MM.1S (cell line): ENCODE measurements at regions not wholly inside any gene's neighbourhood (a gene's known extent, or its start where the extent isn't known, plus 50 kb on each side); places are given as distances from the start of the nearest gene placed in this dataset.
"Not testable (repeated sequence)": the region's sequence is repeated elsewhere in the genome, so short reads cannot be mapped to it uniquely, and the experiment has no call there.

Experiments
- DNase-seq: peaks from one replicate; pipeline ENCODE4 v3.0.0-alpha.2; 2015
- H2AFZ ChIP-seq: fragments of 300-600 bp; sonication (generic); 2 replicates; pipeline ENCODE4 v1.6.0; 2016; ENCODE audit warnings: antibody characterized with exemption, low read length
- H3F3A ChIP-seq: fragments of 300-600 bp; sonication (generic); 2 replicates; pipeline ENCODE4 v1.6.1; 2016; ENCODE audit warnings: mild to moderate bottlenecking, antibody characterized with exemption, low read length, moderate library complexity, mixed read lengths; ENCODE audit not compliant: insufficient read depth
- H3K27ac ChIP-seq: fragments of 300-600 bp; sonication (generic); 2 replicates; pipeline ENCODE4 v1.5.1; 2016; ENCODE audit warnings: mild to moderate bottlenecking, low read length
- H3K27me3 ChIP-seq: fragments of 300-600 bp; sonication (generic); replicated peaks from 2 replicates; pipeline ENCODE4 v1.6.0; 2016; ENCODE audit warnings: low read length; ENCODE audit not compliant: insufficient read depth
- H3K36me3 ChIP-seq: fragments of 300-600 bp; sonication (generic); replicated peaks from 2 replicates; pipeline ENCODE4 v1.6.1; 2016; ENCODE audit warnings: mild to moderate bottlenecking, low read length, mixed read lengths; ENCODE audit not compliant: insufficient read depth
- H3K4me1 ChIP-seq: fragments of 300-600 bp; sonication (generic); 2 replicates; pipeline ENCODE4 v1.6.1; 2016; ENCODE audit warnings: low read length, mixed read lengths
- H3K4me2 ChIP-seq: fragments of 300-600 bp; sonication (generic); 2 replicates; pipeline ENCODE4 v1.6.0; 2016; ENCODE audit warnings: low read depth, low read length
- H3K4me3 ChIP-seq: fragments of 300-600 bp; sonication (generic); 2 replicates; pipeline ENCODE4 v1.5.1; 2016; ENCODE audit warnings: low read length, mixed read lengths
- H3K79me2 ChIP-seq: fragments of 300-600 bp; sonication (generic); 2 replicates; pipeline ENCODE4 v1.6.1; 2016; ENCODE audit warnings: mixed run types, low read length, mixed read lengths
- H3K9ac ChIP-seq: fragments of 300-600 bp; sonication (generic); 2 replicates; pipeline ENCODE4 v1.6.1; 2016; ENCODE audit warnings: low read length, mixed read lengths
- H3K9me2 ChIP-seq: fragments of 300-600 bp; sonication (generic); replicated peaks from 2 replicates; pipeline ENCODE4 v1.6.1; 2016; ENCODE audit warnings: mild to moderate bottlenecking, low read length, mixed read lengths; ENCODE audit not compliant: insufficient read depth
- H3K9me3 ChIP-seq: fragments of 300-600 bp; sonication (generic); replicated peaks from 2 replicates; pipeline ENCODE4 v1.6.1; 2016; ENCODE audit warnings: mild to moderate bottlenecking, low read length, mixed read lengths; ENCODE audit not compliant: insufficient read depth
- H4K20me1 ChIP-seq: fragments of 300-600 bp; sonication (generic); 2 replicates; pipeline ENCODE4 v1.6.1; 2016; ENCODE audit warnings: mild to moderate bottlenecking, low read length, moderate library complexity, mixed read lengths; ENCODE audit not compliant: insufficient read depth
- EZH2 ChIP-seq: fragments of 300-600 bp; sonication (generic); optimal IDR thresholded peaks from 2 replicates; pipeline ENCODE3; 2017; ENCODE audit warnings: low read depth, mild to moderate bottlenecking, antibody characterized with exemption, low read length, mixed read lengths
- EZH2phosphoT487 ChIP-seq: fragments of 300-600 bp; sonication (generic); IDR thresholded peaks from 2 replicates; pipeline ENCODE4 v1.6.1; 2018; ENCODE audit warnings: antibody characterized with exemption, low read length
- TF ChIP-seq, protein P1 (sequence below): fragments of 300-600 bp; sonication (generic); IDR thresholded peaks from 2 replicates; pipeline ENCODE4 v1.5.1; 2016; ENCODE audit warnings: antibody characterized with exemption, low read length, mixed read lengths

DNA sequence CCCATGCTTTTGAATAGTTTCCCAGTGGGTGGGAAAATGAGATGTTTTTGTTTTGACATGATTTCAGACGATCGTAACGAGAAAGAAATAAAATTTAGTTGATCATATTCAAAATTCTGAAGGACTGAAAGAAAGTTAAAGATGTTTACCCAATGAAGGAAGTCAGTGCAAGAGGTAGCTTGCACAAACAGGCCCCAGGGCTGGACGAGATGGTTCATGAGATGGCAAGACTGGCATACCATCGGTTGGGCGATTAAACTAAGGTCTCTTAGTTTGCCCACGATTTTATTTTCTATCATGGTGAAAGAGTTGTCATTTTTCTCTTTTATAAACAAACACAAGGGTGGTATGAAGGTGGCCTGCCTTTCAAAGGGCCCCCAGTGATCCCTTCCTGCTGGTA is 124.5 kb upstream of the TBX5 start:
- H3K9me2 ChIP-seq: no peaks in the 10 kb centered on the region
- no peak overlapping the region for H3K27ac ChIP-seq
- TF ChIP-seq, protein P1, sequence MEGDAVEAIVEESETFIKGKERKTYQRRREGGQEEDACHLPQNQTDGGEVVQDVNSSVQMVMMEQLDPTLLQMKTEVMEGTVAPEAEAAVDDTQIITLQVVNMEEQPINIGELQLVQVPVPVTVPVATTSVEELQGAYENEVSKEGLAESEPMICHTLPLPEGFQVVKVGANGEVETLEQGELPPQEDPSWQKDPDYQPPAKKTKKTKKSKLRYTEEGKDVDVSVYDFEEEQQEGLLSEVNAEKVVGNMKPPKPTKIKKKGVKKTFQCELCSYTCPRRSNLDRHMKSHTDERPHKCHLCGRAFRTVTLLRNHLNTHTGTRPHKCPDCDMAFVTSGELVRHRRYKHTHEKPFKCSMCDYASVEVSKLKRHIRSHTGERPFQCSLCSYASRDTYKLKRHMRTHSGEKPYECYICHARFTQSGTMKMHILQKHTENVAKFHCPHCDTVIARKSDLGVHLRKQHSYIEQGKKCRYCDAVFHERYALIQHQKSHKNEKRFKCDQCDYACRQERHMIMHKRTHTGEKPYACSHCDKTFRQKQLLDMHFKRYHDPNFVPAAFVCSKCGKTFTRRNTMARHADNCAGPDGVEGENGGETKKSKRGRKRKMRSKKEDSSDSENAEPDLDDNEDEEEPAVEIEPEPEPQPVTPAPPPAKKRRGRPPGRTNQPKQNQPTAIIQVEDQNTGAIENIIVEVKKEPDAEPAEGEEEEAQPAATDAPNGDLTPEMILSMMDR: no peak
- no peak for TF ChIP-seq EZH2phosphoT487
- TF ChIP-seq EZH2: no peak
- H2AFZ ChIP-seq: no peak overlapping the region
- H3K36me3 ChIP-seq: no peaks in the 10 kb centered on the region
- no peak overlapping the region for H3K4me2 ChIP-seq
- H4K20me1 ChIP-seq: no peaks in the 10 kb centered on the region
- H3K9ac ChIP-seq: no peak overlapping the region
- DNase-seq: no peak
- no peaks in the 10 kb centered on the region for H3K9me3 ChIP-seq
- H3K4me3 ChIP-seq: no peak overlapping the region
- H3K79me2 ChIP-seq: no peaks in the 10 kb centered on the region
- H3K27me3 ChIP-seq: no peaks in the 10 kb centered on the region
- H3K4me1 ChIP-seq: no peaks in the 10 kb centered on the region
- no peaks in the 10 kb centered on the region for H3F3A ChIP-seq

DNA sequence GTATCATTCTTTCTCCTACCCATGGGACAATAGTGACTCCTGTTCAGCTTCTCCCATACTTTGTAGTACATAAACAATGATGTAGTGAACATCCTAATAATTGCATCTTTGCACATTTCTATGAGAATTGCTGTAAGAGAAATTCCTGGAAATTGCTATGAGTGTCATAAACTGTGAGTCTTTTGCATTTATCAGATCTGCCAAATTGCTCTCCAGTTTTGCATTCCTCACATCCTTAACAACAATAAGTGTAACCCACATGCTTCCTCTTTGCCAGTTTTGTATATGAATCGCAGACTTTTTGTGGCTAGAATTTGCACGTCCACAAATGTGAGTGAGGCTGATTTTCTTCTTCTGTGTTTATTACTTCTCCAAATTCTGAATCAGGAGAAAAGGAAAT is 124.0 kb upstream of the TBX5 start:
- H3K79me2 ChIP-seq: no peaks in the 10 kb centered on the region
- no peaks in the 10 kb centered on the region for H3K4me1 ChIP-seq
- no peak for DNase-seq

DNA sequence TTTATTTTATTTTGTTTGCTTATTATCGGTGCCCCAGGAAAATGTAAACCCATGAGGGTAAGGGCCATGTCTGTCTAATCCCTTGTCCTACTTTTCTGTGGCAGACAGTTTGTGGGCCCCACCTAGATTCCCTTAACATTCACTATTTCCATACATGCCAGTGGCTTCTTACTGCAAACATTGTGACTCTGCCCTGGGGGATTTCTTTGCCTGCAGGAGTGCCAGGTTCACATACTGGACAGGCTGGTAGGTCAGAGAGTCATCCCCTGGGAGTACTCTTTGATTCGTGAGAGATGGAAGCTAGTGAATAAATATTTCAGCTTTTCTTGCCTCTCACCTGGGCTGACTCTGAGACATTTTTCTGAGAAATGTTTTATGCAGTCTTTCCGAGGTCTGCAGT is 122.8 kb upstream of the TBX5 start:
- Histone ChIP-seq H3F3A (no peaks in the 10 kb centered on the region), H3K9me3 (no peaks in the 10 kb centered on the region), H3K79me2 (no peaks in the 10 kb centered on the region), H3K9me2 (no peaks in the 10 kb centered on the region), H3K27me3 (no peaks in the 10 kb centered on the region), H3K27ac (no peak overlapping the region), H3K4me3 (no peak overlapping the region), H3K36me3 (no peaks in the 10 kb centered on the region), H2AFZ (no peak overlapping the region), H3K4me1 (no peaks in the 10 kb centered on the region), H3K4me2 (no peak overlapping the region), H4K20me1 (no peaks in the 10 kb centered on the region), H3K9ac (no peak overlapping the region)
- DNase-seq: no peak
- TF ChIP-seq EZH2phosphoT487 (no peak), EZH2 (no peak)
- TF ChIP-seq, protein P1: no peak

More for the DNA sequence above, 124.0 kb upstream of the TBX5 start:
- H3K4me2 ChIP-seq: no peak overlapping the region
- no peaks in the 10 kb centered on the region for H3K27me3 ChIP-seq
- TF ChIP-seq EZH2phosphoT487: no peak
- TF ChIP-seq, protein P1: no peak
- H3K9me2 ChIP-seq: no peaks in the 10 kb centered on the region
- no peaks in the 10 kb centered on the region for H3K9me3 ChIP-seq
- H3K27ac ChIP-seq: no peak overlapping the region
- H2AFZ ChIP-seq: no peak overlapping the region
- no peaks in the 10 kb centered on the region for H3F3A ChIP-seq
- H4K20me1 ChIP-seq: no peaks in the 10 kb centered on the region
- no peaks in the 10 kb centered on the region for H3K36me3 ChIP-seq
- no peak overlapping the region for H3K4me3 ChIP-seq
- no peak overlapping the region for H3K9ac ChIP-seq

DNA sequence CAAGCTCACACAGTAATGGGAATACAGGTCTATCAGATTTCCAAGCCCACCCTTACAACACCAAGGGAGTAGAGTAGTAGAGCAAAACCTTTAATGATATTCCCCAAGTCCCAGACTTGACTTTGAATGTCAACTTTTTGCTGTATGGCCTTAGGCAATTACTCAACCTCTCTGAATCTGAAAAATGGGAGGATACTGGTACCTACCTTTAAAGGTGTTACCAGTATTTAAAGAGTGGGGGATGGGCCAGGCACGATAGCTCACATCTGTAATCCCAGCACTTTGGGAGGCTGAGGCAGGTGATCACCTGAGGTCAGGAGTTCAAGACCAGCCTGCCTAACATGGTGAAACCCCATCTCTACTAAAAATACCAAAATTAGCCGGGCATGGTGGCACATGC is 115.2 kb upstream of the TBX5 start:
- not testable (repeated sequence) for H3K9me3 ChIP-seq, H3K9me2 ChIP-seq, H4K20me1 ChIP-seq, H3K4me1 ChIP-seq, H3K36me3 ChIP-seq, H3K4me2 ChIP-seq, DNase-seq, H3K9ac ChIP-seq, H3F3A ChIP-seq, H3K27ac ChIP-seq, H2AFZ ChIP-seq, H3K4me3 ChIP-seq, H3K27me3 ChIP-seq, H3K79me2 ChIP-seq
